Ectodermal cell (in vitro differentiated cells): ENCODE measurements at regions not wholly inside any gene's neighbourhood (a gene's known extent, or its start where the extent isn't known, plus 50 kb on each side); places are given as distances from the start of the nearest gene placed in this dataset.
A peak's percentile ranks its signal among the peaks of the same experiment; 100 is the strongest.

Experiments
- H3K27ac ChIP-seq: 2 replicates; pipeline ENCODE4 v1.7.0; 2013; ENCODE audit warnings: mild to moderate bottlenecking, low read depth, low read length; ENCODE audit not compliant: insufficient read depth, poor library complexity, severe bottlenecking
- H3K27me3 ChIP-seq: 2 replicates; pipeline ENCODE4 v1.7.0; 2013; ENCODE audit warnings: mild to moderate bottlenecking, low read length; ENCODE audit not compliant: insufficient read depth, control insufficient read depth, poor library complexity, severe bottlenecking
- H3K36me3 ChIP-seq: one replicate; pipeline ENCODE4 v1.7.0; 2013; ENCODE audit warnings: low read length; ENCODE audit not compliant: control insufficient read depth, insufficient read depth
- H3K4me1 ChIP-seq: one replicate; pipeline ENCODE4 v1.7.0; 2013; ENCODE audit warnings: low read length; ENCODE audit not compliant: control insufficient read depth, insufficient read depth
- H3K4me3 ChIP-seq: 2 replicates; pipeline ENCODE4 v1.7.0; 2013; ENCODE audit warnings: low read depth, low read length, control low read depth; ENCODE audit not compliant: insufficient read depth
- H3K9me3 ChIP-seq: 2 replicates; pipeline ENCODE4 v1.7.0; 2013; ENCODE audit warnings: mild to moderate bottlenecking, low read length, moderate library complexity; ENCODE audit not compliant: control insufficient read depth
- WGBS, 2 experiments: methylation state at CpG; one replicate each; pipeline ENCODE4 v1.1.7; 2013; ENCODE audit warnings: missing lambda C conversion rate in 2 of 2; 5-methylcytosine and 5-hydroxymethylcytosine counted together

- Histone ChIP-seq H3K4me3 (no peak overlapping the region), H3K36me3 (no peaks in the 10 kb centered on the region), H3K27ac (no peak overlapping the region), H3K27me3 (no peaks in the 10 kb centered on the region), H3K4me1 (no peaks in the 10 kb centered on the region), H3K9me3 (no peaks in the 10 kb centered on the region)
- 89 to 90% methylated on average over 17 of the region's 17 CpGs for WGBS, 2 experiments
Observed at GRCh38 chr14:96931751-96932150, 134.6 kb downstream of the VRK1 start.

- WGBS, 2 experiments = 80 to 82% methylated on average over 13 of the region's 13 CpGs
- no peaks in the 10 kb centered on the region for H3K4me1 ChIP-seq
- H3K27ac ChIP-seq = no peak overlapping the region
- no peak overlapping the region for H3K4me3 ChIP-seq
- H3K27me3 ChIP-seq = no peaks in the 10 kb centered on the region
- no peaks in the 10 kb centered on the region for H3K36me3 ChIP-seq
- H3K9me3 ChIP-seq = no peaks in the 10 kb centered on the region
Observed at GRCh38 chr14:96934638-96935330, 137.6 kb downstream of the VRK1 start.

GRCh38 chr14:96938946-96939345 lies 141.8 kb downstream of the VRK1 start:
- H3K27ac ChIP-seq = no peak overlapping the region
- WGBS, 2 experiments = 71 to 86% methylated on average over 7 of the region's 7 CpGs

GRCh38 chr14:96940009-96940408 lies 142.8 kb downstream of the VRK1 start:
- WGBS, 2 experiments = 45 to 50% methylated on average over 3 of the region's 3 CpGs
- H3K4me3 ChIP-seq = no peak overlapping the region
- H3K4me1 ChIP-seq = no peaks in the 10 kb centered on the region
- no peaks in the 10 kb centered on the region for H3K27me3 ChIP-seq
- no peaks in the 10 kb centered on the region for H3K9me3 ChIP-seq
- H3K27ac ChIP-seq = no peak overlapping the region
- H3K36me3 ChIP-seq = no peaks in the 10 kb centered on the region

More at GRCh38 chr14:96938946-96939345, 141.8 kb downstream of the VRK1 start:
- no peaks in the 10 kb centered on the region for H3K4me1 ChIP-seq
- H3K4me3 ChIP-seq = no peak overlapping the region
- no peaks in the 10 kb centered on the region for H3K9me3 ChIP-seq
- H3K27me3 ChIP-seq = no peaks in the 10 kb centered on the region
- no peaks in the 10 kb centered on the region for H3K36me3 ChIP-seq

GRCh38 chr14:96944297-96944696 lies 147.1 kb downstream of the VRK1 start:
- Histone ChIP-seq H3K4me1 (no peaks in the 10 kb centered on the region), H3K27me3 (no peaks in the 10 kb centered on the region), H3K36me3 (no peaks in the 10 kb centered on the region), H3K27ac (no peak overlapping the region), H3K4me3 (no peak overlapping the region), H3K9me3 (no peaks in the 10 kb centered on the region)
- WGBS, 2 experiments = 70 to 74% methylated on average over 6 of the region's 6 CpGs

- 91 to 94% methylated on average over 7 of the region's 7 CpGs for WGBS, 2 experiments
Observed at GRCh38 chr14:96945721-96946120, 148.5 kb downstream of the VRK1 start.

GRCh38 chr14:96949594-96949993 lies 152.4 kb downstream of the VRK1 start:
- H3K9me3 ChIP-seq = no peaks in the 10 kb centered on the region
- H3K4me3 ChIP-seq = no peak overlapping the region
- 97 to 98% methylated on average over 3 of the region's 3 CpGs for WGBS, 2 experiments
- no peaks in the 10 kb centered on the region for H3K27me3 ChIP-seq
- no peaks in the 10 kb centered on the region for H3K36me3 ChIP-seq
- H3K4me1 ChIP-seq = no peaks in the 10 kb centered on the region
- no peak overlapping the region for H3K27ac ChIP-seq

More at GRCh38 chr14:96945721-96946120, 148.5 kb downstream of the VRK1 start:
- Histone ChIP-seq H3K4me1 (no peaks in the 10 kb centered on the region), H3K27ac (no peak overlapping the region), H3K36me3 (no peaks in the 10 kb centered on the region), H3K27me3 (no peaks in the 10 kb centered on the region), H3K9me3 (no peaks in the 10 kb centered on the region), H3K4me3 (no peak overlapping the region)

- Histone ChIP-seq H3K36me3 (no peaks in the 10 kb centered on the region), H3K4me1 (no peaks in the 10 kb centered on the region), H3K27me3 (no peaks in the 10 kb centered on the region), H3K27ac (no peak overlapping the region), H3K9me3 (no peaks in the 10 kb centered on the region), H3K4me3 (no peak overlapping the region)
- 95 to 96% methylated on average over 7 of the region's 7 CpGs for WGBS, 2 experiments
Observed at GRCh38 chr14:96951511-96951910, 154.3 kb downstream of the VRK1 start.

GRCh38 chr14:96953087-96953874 lies 156.1 kb downstream of the VRK1 start:
- H3K27me3 ChIP-seq = no peaks in the 10 kb centered on the region
- peak overlapping the region; percentile 48 for H3K27ac ChIP-seq
- 76 to 77% methylated on average over 9 of the region's 9 CpGs for WGBS, 2 experiments
- H3K9me3 ChIP-seq = no peaks in the 10 kb centered on the region
- no peak overlapping the region for H3K4me3 ChIP-seq
- no peaks in the 10 kb centered on the region for H3K4me1 ChIP-seq
- no peaks in the 10 kb centered on the region for H3K36me3 ChIP-seq

GRCh38 chr14:96953875-96954185 lies 156.6 kb downstream of the VRK1 start:
- Histone ChIP-seq H3K36me3 (no peaks in the 10 kb centered on the region), H3K27ac (no peak overlapping the region), H3K9me3 (no peaks in the 10 kb centered on the region), H3K27me3 (no peaks in the 10 kb centered on the region), H3K4me1 (no peaks in the 10 kb centered on the region), H3K4me3 (no peak overlapping the region)
- 92% methylated on average over 3 of the region's 3 CpGs for WGBS, 2 experiments
